Testis (tissue), 2 donors: ENCODE measurements at regions not wholly inside any gene's neighbourhood (a gene's known extent, or its start where the extent isn't known, plus 50 kb on each side); places are given as distances from the start of the nearest gene placed in this dataset.

ENCODE experiments used
- DNase-seq: peaks from one replicate; pipeline ENCODE4 v3.0.0-alpha.2; 2019
- H3K27ac ChIP-seq, 2 donors: fragments of 200-600 bp; sonication (generic); one replicate each; pipeline ENCODE4 v1.5.1; 2019
- H3K27me3 ChIP-seq: fragments of 200-600 bp; sonication (generic); one replicate; pipeline ENCODE4 v1.5.1; 2019
- H3K36me3 ChIP-seq: fragments of 200-600 bp; sonication (generic); one replicate; pipeline ENCODE4 v1.5.1; 2017; ENCODE audit warnings: low read depth; ENCODE audit errors: missing control alignments
- H3K4me1 ChIP-seq: fragments of 200-600 bp; sonication (generic); one replicate; pipeline ENCODE4 v1.5.1; 2019
- H3K4me3 ChIP-seq, 2 donors: fragments of 200-600 bp; sonication (generic); one replicate each; pipeline ENCODE4 v1.5.1; 2017 to 2019
- H3K9me3 ChIP-seq: fragments of 200-600 bp; sonication (generic); one replicate; pipeline ENCODE4 v1.5.1; 2017
- CTCF ChIP-seq, 3 experiments: fragments of 450-650 bp in 2 of 3; fragments of 200-600 bp in 1 of 3; sonication (generic) in 1 of 3; IDR thresholded peaks; one replicate each; pipeline ENCODE4 v1.5.1; 2016 to 2019; ENCODE audit warnings: antibody characterized with exemption in 3 of 3, mild to moderate bottlenecking in 2 of 3, moderate library complexity in 1 of 3
- POLR2A ChIP-seq: fragments of 450-650 bp; IDR thresholded peaks from one replicate; pipeline ENCODE4 v1.6.1; 2017; ENCODE audit warnings: antibody characterized with exemption, mild to moderate bottlenecking, moderate library complexity
- WGBS, 2 donors: methylation state at CpG; one replicate each; pipeline ENCODE4 v1.1.5; 2018; 5-methylcytosine and 5-hydroxymethylcytosine counted together
- intact Hi-C: fragments of 100-400 bp; cut with DNase I; formaldehyde crosslinking; loops from one replicate; pipeline ENCODE4 v1.15.1; 2023; ENCODE audit warnings: low total_unique reads

GRCh38 chr5:116992681-116993080, 418.1 kb upstream of the SEMA6A start:
- intact Hi-C loops, result no loop called here
- no peaks in the 10 kb centered on the region for H3K36me3 ChIP-seq
- no peaks in the 10 kb centered on the region for H3K9me3 ChIP-seq
- no peaks in the 10 kb centered on the region for H3K27me3 ChIP-seq
- no peak overlapping the region for H3K27ac ChIP-seq
- DNase-seq, result no peak
- H3K4me1 ChIP-seq, result no peaks in the 10 kb centered on the region
- H3K4me3 ChIP-seq, result no peak overlapping the region
- WGBS, 2 donors, result 86 to 88% methylated on average over 2 of the region's 2 CpGs
- TF ChIP-seq POLR2A, result no peak
- no peak for TF ChIP-seq CTCF (IDR thresholded peaks at IDR 0.05)

GRCh38 chr5:116989995-116990394, 415.4 kb upstream of the SEMA6A start:
- no peaks in the 10 kb centered on the region for H3K36me3 ChIP-seq
- no peaks in the 10 kb centered on the region for H3K27me3 ChIP-seq
- H3K9me3 ChIP-seq, result no peaks in the 10 kb centered on the region
- intact Hi-C loops, result no loop called here
- DNase-seq, result no peak
- H3K4me3 ChIP-seq, result no peak overlapping the region
- no peaks in the 10 kb centered on the region for H3K4me1 ChIP-seq
- TF ChIP-seq POLR2A (no peak), CTCF (IDR thresholded peaks at IDR 0.05) (no peak)
- WGBS, 2 donors, result 89 to 91% methylated on average over 3 of the region's 3 CpGs
- H3K27ac ChIP-seq, result no peak overlapping the region

GRCh38 chr5:116982035-116982434, 407.4 kb upstream of the SEMA6A start:
- WGBS, 2 donors, result 81 to 86% methylated on average over 6 of the region's 6 CpGs
- H3K27ac ChIP-seq, result no peak overlapping the region
- DNase-seq, result no peak
- no peak overlapping the region for H3K4me3 ChIP-seq
- intact Hi-C loops, result no loop called here
- no peaks in the 10 kb centered on the region for H3K9me3 ChIP-seq
- H3K36me3 ChIP-seq, result no peaks in the 10 kb centered on the region
- H3K27me3 ChIP-seq, result no peaks in the 10 kb centered on the region
- TF ChIP-seq POLR2A (no peak), CTCF (IDR thresholded peaks at IDR 0.05) (no peak)
- H3K4me1 ChIP-seq, result no peaks in the 10 kb centered on the region

- intact Hi-C loops, result no loop called here
- Histone ChIP-seq H3K4me1 (no peaks in the 10 kb centered on the region), H3K27me3 (no peaks in the 10 kb centered on the region)
Observed at GRCh38 chr5:116980581-116980980, 406.0 kb upstream of the SEMA6A start.

More at GRCh38 chr5:116980581-116980980, 406.0 kb upstream of the SEMA6A start:
- no peak for DNase-seq
- H3K36me3 ChIP-seq, result no peaks in the 10 kb centered on the region
- 74 to 82% methylated on average over 2 of the region's 2 CpGs for WGBS, 2 donors
- H3K4me3 ChIP-seq, result no peak overlapping the region
- H3K27ac ChIP-seq, result no peak overlapping the region
- H3K9me3 ChIP-seq, result no peaks in the 10 kb centered on the region
- TF ChIP-seq POLR2A (no peak), CTCF (IDR thresholded peaks at IDR 0.05) (no peak)
